Neutrophil (primary cell): ENCODE measurements at regions not wholly inside any gene's neighbourhood (a gene's known extent, or its start where the extent isn't known, plus 50 kb on each side); places are given as distances from the start of the nearest gene placed in this dataset.
"Not testable (repeated sequence)": the region's sequence is repeated elsewhere in the genome, so short reads cannot be mapped to it uniquely, and the experiment has no call there.

Experiments used
- H3K27ac ChIP-seq: fragments of 200-600 bp; sonication (generic); 2 replicates; pipeline ENCODE4 v1.5.1; 2016; ENCODE audit warnings: mild to moderate bottlenecking, moderate library complexity
- H3K27me3 ChIP-seq: fragments of 200-600 bp; sonication (generic); 2 replicates; pipeline ENCODE4 v1.6.0; 2016; ENCODE audit warnings: mild to moderate bottlenecking
- H3K36me3 ChIP-seq: fragments of 200-600 bp; sonication (generic); 2 replicates; pipeline ENCODE4 v1.5.1; 2017
- H3K4me1 ChIP-seq, 2 experiments: fragments of 200-600 bp in 1 of 2; sonication (generic) in 1 of 2; 1 replicate in 1 of 2; 2 replicates in 1 of 2; pipeline versions ENCODE4 v1.5.1 to v1.6.1; 2013 to 2016; ENCODE audit warnings: low read depth in 1 of 2, low read length in 1 of 2, mild to moderate bottlenecking in 1 of 2, moderate library complexity in 1 of 2; ENCODE audit not compliant: control insufficient read depth in 1 of 2, insufficient read depth in 1 of 2
- H3K4me3 ChIP-seq, 2 experiments: fragments of 200-600 bp in 1 of 2; sonication (generic) in 1 of 2; 1 replicate in 1 of 2; 2 replicates in 1 of 2; pipeline ENCODE4 v1.5.1; 2013 to 2016; ENCODE audit warnings: low read depth in 1 of 2, low read length in 1 of 2, mild to moderate bottlenecking in 1 of 2, moderate library complexity in 1 of 2
- H3K9me3 ChIP-seq: fragments of 200-600 bp; sonication (generic); 2 replicates; pipeline ENCODE4 v1.5.1; 2016
- TF ChIP-seq, protein P1 (sequence below): fragments of 200-600 bp; sonication (generic); IDR thresholded peaks from 2 replicates; pipeline ENCODE4 v1.5.1; 2016; ENCODE audit warnings: antibody characterized with exemption

GRCh38 chr13:58950911-58951310, 1212.8 kb downstream of the DIAPH3 start:
- no peaks in the 10 kb centered on the region for H3K4me1 ChIP-seq
- H3K36me3 ChIP-seq: no peaks in the 10 kb centered on the region
- no peaks in the 10 kb centered on the region for H3K27me3 ChIP-seq
- TF ChIP-seq, protein P1, sequence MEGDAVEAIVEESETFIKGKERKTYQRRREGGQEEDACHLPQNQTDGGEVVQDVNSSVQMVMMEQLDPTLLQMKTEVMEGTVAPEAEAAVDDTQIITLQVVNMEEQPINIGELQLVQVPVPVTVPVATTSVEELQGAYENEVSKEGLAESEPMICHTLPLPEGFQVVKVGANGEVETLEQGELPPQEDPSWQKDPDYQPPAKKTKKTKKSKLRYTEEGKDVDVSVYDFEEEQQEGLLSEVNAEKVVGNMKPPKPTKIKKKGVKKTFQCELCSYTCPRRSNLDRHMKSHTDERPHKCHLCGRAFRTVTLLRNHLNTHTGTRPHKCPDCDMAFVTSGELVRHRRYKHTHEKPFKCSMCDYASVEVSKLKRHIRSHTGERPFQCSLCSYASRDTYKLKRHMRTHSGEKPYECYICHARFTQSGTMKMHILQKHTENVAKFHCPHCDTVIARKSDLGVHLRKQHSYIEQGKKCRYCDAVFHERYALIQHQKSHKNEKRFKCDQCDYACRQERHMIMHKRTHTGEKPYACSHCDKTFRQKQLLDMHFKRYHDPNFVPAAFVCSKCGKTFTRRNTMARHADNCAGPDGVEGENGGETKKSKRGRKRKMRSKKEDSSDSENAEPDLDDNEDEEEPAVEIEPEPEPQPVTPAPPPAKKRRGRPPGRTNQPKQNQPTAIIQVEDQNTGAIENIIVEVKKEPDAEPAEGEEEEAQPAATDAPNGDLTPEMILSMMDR: no peak
- no peak overlapping the region for H3K27ac ChIP-seq
- no peak overlapping the region for H3K4me3 ChIP-seq
- H3K9me3 ChIP-seq: peaks cover 13% of the 10 kb centered on the region

GRCh38 chr13:58953638-58954037, 1210.1 kb downstream of the DIAPH3 start:
- H3K27ac ChIP-seq: no peak overlapping the region
- H3K36me3 ChIP-seq: no peaks in the 10 kb centered on the region

DNA sequence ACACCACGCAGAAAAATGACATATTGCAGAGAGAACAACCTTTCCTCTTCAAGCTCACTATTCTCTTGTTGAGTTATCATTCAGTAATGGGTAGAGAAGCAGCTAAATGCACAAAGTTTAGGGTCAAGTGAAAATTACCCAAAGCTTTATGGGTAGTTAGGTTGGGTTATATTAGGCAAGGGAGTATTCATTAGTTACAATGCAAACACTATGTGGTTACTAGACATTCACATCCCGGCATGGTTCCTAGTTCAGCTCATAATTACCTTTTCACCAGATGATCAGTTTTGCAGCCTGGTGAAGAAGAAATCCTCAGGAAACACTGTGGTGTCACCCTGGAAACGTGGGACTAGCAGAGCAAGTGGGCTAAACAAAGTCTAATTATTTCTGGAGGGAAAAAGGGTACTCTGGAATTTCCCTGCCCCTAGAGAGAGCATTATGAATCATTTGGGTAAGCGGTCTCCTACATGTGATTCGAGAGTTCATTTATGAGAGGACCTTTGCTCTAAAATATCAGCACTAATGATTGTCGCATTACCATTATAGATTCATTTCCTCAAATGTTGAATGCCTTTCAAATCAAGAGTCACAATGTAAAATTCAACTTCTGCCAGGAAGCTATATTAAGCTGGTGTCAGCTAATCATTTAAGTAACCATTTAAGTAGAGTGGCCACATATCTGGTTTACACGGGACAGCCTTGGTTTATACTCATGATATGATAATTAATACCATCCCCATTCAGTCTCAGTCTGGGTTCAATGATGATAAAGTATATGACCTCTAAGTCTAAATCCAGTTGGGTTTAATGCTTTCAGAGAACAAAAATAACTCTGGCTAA, 1208.0 kb downstream of the DIAPH3 start:
- H3K4me3 ChIP-seq: no peak overlapping the region
- no peaks in the 10 kb centered on the region for H3K4me1 ChIP-seq
- no peaks in the 10 kb centered on the region for H3K36me3 ChIP-seq
- no peak overlapping the region for H3K27ac ChIP-seq
- TF ChIP-seq, protein P1: no peak
- no peaks in the 10 kb centered on the region for H3K27me3 ChIP-seq
- H3K9me3 ChIP-seq: peaks cover under 1% of the 10 kb centered on the region

More at GRCh38 chr13:58953638-58954037, 1210.1 kb downstream of the DIAPH3 start:
- Histone ChIP-seq H3K4me3 (no peak overlapping the region), H3K4me1 (no peaks in the 10 kb centered on the region), H3K27me3 (no peaks in the 10 kb centered on the region), H3K9me3 (peaks cover 13% of the 10 kb centered on the region)
- TF ChIP-seq, protein P1: no peak

DNA sequence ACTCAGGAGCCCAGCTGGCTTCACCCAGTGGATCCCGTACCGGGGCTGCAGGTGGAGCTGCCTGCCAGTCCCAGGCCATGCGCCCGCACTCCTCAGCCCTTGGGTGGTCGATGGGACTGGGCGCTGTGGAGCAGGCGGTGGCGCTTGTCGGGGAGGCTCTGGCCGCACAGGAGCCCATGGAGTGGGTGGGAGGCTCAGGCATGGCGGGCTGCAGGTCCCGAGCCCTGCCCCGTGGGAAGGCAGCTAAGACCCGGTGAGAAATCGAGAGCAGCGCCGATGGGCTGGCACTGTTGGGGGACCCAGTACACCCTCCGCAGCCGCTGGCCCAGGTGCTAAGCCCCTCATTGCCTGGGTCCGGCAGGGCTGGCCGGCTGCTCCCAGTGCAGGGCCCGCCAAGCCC, 1205.6 kb downstream of the DIAPH3 start:
- H3K27ac ChIP-seq, H3K9me3 ChIP-seq, H3K4me1 ChIP-seq, H3K36me3 ChIP-seq, H3K27me3 ChIP-seq, H3K4me3 ChIP-seq: not testable (repeated sequence)

- H3K27me3 ChIP-seq: no peaks in the 10 kb centered on the region
- TF ChIP-seq, protein P1: no peak
- H3K4me1 ChIP-seq: no peaks in the 10 kb centered on the region
These were observed 1202.8 kb downstream of the DIAPH3 start for GRCh38 chr13:58960888-58961287.

DNA sequence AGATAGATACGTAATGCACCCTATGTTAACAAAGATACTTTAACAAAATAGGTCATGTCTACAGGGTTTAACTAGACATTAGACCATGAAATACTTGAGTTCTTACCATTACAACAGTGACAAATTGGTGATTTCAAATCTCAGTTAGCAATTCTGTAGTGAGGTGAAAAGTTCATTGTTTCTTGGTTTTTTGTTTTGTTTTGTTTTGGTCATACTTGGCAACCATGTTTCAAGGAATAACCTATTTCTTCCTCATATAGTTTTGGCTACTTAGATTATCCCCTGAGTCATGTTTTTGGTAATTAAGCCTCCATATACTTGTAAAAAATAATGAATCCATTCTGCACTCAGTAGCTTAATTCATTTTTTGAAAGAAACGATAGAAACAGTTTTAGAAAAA, 1200.4 kb downstream of the DIAPH3 start:
- H3K27me3 ChIP-seq: no peaks in the 10 kb centered on the region
- H3K4me3 ChIP-seq: no peak overlapping the region
- TF ChIP-seq, protein P1: no peak
- no peaks in the 10 kb centered on the region for H3K9me3 ChIP-seq
- no peaks in the 10 kb centered on the region for H3K36me3 ChIP-seq
- no peak overlapping the region for H3K27ac ChIP-seq
- H3K4me1 ChIP-seq: no peaks in the 10 kb centered on the region

More at GRCh38 chr13:58960888-58961287, 1202.8 kb downstream of the DIAPH3 start:
- Histone ChIP-seq H3K4me3 (no peak overlapping the region), H3K9me3 (no peaks in the 10 kb centered on the region), H3K27ac (no peak overlapping the region), H3K36me3 (no peaks in the 10 kb centered on the region)
